ENCODE measurements at regions not wholly inside any gene's neighbourhood (a gene's known extent, or its start where the extent isn't known, plus 50 kb on each side); places are given as distances from the start of the nearest gene placed in this dataset.

- TF ChIP-seq CTCF (IDR thresholded peaks at IDR 0.05; ENCODE audit: low read depth, low read length), result no peak
- ChIA-PET CTCF (no interaction called here), POLR2A (no interaction called here)
- no peak overlapping the region for H3K4me3 ChIP-seq (ENCODE audit: low read depth, low read length)
- no peaks in the 10 kb centered on the region for H3K9me3 ChIP-seq (ENCODE audit: control insufficient read depth, insufficient read depth, low read length)
- DNase-seq (ENCODE audit: low read depth, low spot score), result peak; percentile 23
- no peak overlapping the region for H3K27ac ChIP-seq (ENCODE audit: low read depth, low read length)
- no peaks in the 10 kb centered on the region for H3K27me3 ChIP-seq (ENCODE audit: control insufficient read depth, insufficient read depth, low read length)
These were observed 607.8 kb upstream of the PTGER4 start for GRCh38 chr5:40071870-40072269.

DNA sequence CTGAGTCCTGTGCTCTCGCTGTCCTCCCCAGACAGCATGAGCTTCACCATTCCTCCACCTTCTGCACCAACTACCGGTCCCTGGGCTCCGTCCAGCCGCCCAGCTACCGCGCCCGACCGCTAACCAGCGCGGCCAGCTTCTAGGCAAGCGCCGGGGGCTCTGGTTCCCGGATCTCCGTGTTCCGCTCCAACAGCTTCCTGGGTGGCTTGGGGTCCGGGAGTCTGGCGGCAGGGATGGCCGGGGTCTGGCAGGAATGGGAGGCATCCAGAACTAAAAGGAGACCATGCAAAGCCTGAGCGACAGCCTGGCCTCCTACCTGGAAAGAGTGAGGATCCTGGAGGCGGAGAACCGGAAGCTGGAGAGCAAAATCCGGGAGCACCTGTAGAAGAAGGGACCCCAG lies 613.1 kb upstream of the PTGER4 start:
- DNase-seq (ENCODE audit: low read depth, low spot score), result no peak
- Histone ChIP-seq H3K9me3 (ENCODE audit: control insufficient read depth, insufficient read depth, low read length) (peaks cover 4% of the 10 kb centered on the region; the same call in 1 of the 2 replicates), H3K4me3 (ENCODE audit: low read depth, low read length) (no peak overlapping the region), H3K27ac (ENCODE audit: low read depth, low read length) (no peak overlapping the region), H3K27me3 (ENCODE audit: control insufficient read depth, insufficient read depth, low read length) (no peaks in the 10 kb centered on the region)
- ChIA-PET POLR2A (no interaction called here), CTCF (interaction anchor here (0.6 to 1.3 kb wide), 2 partner anchors 118 to 180 kb away, joined by 3 read pairs; no protein-coding TSS in a partner anchor)
- TF ChIP-seq CTCF (IDR thresholded peaks at IDR 0.05; ENCODE audit: low read depth, low read length), result no peak

GRCh38 chr5:40052808-40053207 lies 626.9 kb upstream of the PTGER4 start:
- Histone ChIP-seq H3K9me3 (ENCODE audit: control insufficient read depth, insufficient read depth, low read length) (no peaks in the 10 kb centered on the region), H3K27me3 (ENCODE audit: control insufficient read depth, insufficient read depth, low read length) (no peaks in the 10 kb centered on the region), H3K27ac (ENCODE audit: low read depth, low read length) (no peak overlapping the region), H3K4me3 (ENCODE audit: low read depth, low read length) (no peak overlapping the region)
- POLR2A ChIA-PET, result no interaction called here
- no peak for TF ChIP-seq CTCF (IDR thresholded peaks at IDR 0.05; ENCODE audit: low read depth, low read length)
- CTCF ChIA-PET, result no interaction called here
- no peak for DNase-seq (ENCODE audit: low read depth, low spot score)

- ChIA-PET CTCF (no interaction called here), POLR2A (interaction anchor here (0.6 kb wide), 1 partner anchor 11 kb away, joined by 3 read pairs; no protein-coding TSS in a partner anchor)
- Histone ChIP-seq H3K9me3 (ENCODE audit: control insufficient read depth, insufficient read depth, low read length) (no peaks in the 10 kb centered on the region), H3K27me3 (ENCODE audit: control insufficient read depth, insufficient read depth, low read length) (no peaks in the 10 kb centered on the region), H3K27ac (ENCODE audit: low read depth, low read length) (no peak overlapping the region), H3K4me3 (ENCODE audit: low read depth, low read length) (no peak overlapping the region)
- no peak for DNase-seq (ENCODE audit: low read depth, low spot score)
- no peak for TF ChIP-seq CTCF (IDR thresholded peaks at IDR 0.05; ENCODE audit: low read depth, low read length)
These were observed 622.0 kb upstream of the DAB2 start for GRCh38 chr5:40046792-40047191.

- CTCF ChIA-PET, result no interaction called here
- POLR2A ChIA-PET, result no interaction called here
- H3K4me3 ChIP-seq (ENCODE audit: low read depth, low read length), result no peak overlapping the region
- TF ChIP-seq CTCF (IDR thresholded peaks at IDR 0.05; ENCODE audit: low read depth, low read length), result no peak
- no peaks in the 10 kb centered on the region for H3K27me3 ChIP-seq (ENCODE audit: control insufficient read depth, insufficient read depth, low read length)
- no peak for DNase-seq (ENCODE audit: low read depth, low spot score)
- no peak overlapping the region for H3K27ac ChIP-seq (ENCODE audit: low read depth, low read length)
- H3K9me3 ChIP-seq (ENCODE audit: control insufficient read depth, insufficient read depth, low read length), result no peaks in the 10 kb centered on the region
These were observed 620.6 kb upstream of the DAB2 start for GRCh38 chr5:40045429-40045828.

Data from AG04450 (cell line).